Esophagus squamous epithelium (tissue), 5 donors: ENCODE measurements at regions not wholly inside any gene's neighbourhood (a gene's known extent, or its start where the extent isn't known, plus 50 kb on each side); places are given as distances from the start of the nearest gene placed in this dataset.
A peak's percentile ranks its signal among the peaks of the same experiment; 100 is the strongest.

Experiments used
- DNase-seq: peaks from one replicate; lab custom pipeline; 2025; lab: John Stamatoyannopoulos, UW
- H3K27ac ChIP-seq, 4 donors: fragments of 200-600 bp; sonication (generic); one replicate each; pipeline ENCODE4 v1.5.1; 2016 to 2019; ENCODE audit warnings: mild to moderate bottlenecking in 1 of 4
- H3K27me3 ChIP-seq, 4 donors: fragments of 200-600 bp; sonication (generic); 1 replicate in 3 of 4; 2 replicates in 1 of 4; pipeline versions ENCODE4 v1.5.1 to v1.6.0; 2017 to 2021; ENCODE audit warnings: antibody characterized with exemption in 1 of 4
- H3K36me3 ChIP-seq, 3 donors: fragments of 200-600 bp; sonication (generic); one replicate each; pipeline ENCODE4 v1.5.1; 2016 to 2019
- H3K4me1 ChIP-seq, 3 donors: fragments of 200-600 bp; sonication (generic); one replicate each; pipeline ENCODE4 v1.5.1; 2017 to 2019
- H3K4me3 ChIP-seq, 4 donors: fragments of 200-600 bp; sonication (generic); 1 replicate in 3 of 4; 2 replicates in 1 of 4; pipeline ENCODE4 v1.5.1; 2016 to 2019; ENCODE audit warnings: mild to moderate bottlenecking in 2 of 4, moderate library complexity in 1 of 4
- H3K9me3 ChIP-seq, 3 donors: fragments of 200-600 bp; sonication (generic); one replicate each; pipeline ENCODE4 v1.5.1; 2016 to 2019
- POLR2A ChIP-seq, 4 donors: fragments of 450-650 bp; IDR thresholded peaks; one replicate each; pipeline ENCODE4 v1.6.1; 2017; ENCODE audit warnings: antibody characterized with exemption in 4 of 4, mild to moderate bottlenecking in 4 of 4, moderate library complexity in 3 of 4
- WGBS, 2 donors: methylation state at CpG; one replicate each; pipeline ENCODE4 v1.1.5; 2018; 5-methylcytosine and 5-hydroxymethylcytosine counted together
- intact Hi-C: fragments of 100-400 bp; cut with DNase I; formaldehyde crosslinking; loops from one replicate; pipeline ENCODE4 v1.15.0; 2022
- TF ChIP-seq, protein P1 (sequence below), 6 experiments: fragments of 450-650 bp in 4 of 6; fragments of 200-600 bp in 2 of 6; sonication (generic) in 2 of 6; IDR thresholded peaks; one replicate each; pipeline ENCODE4 v1.5.1; 2016 to 2019; ENCODE audit warnings: antibody characterized with exemption in 6 of 6, mild to moderate bottlenecking in 4 of 6, moderate library complexity in 4 of 6
- donor health status: DM: yes; HTN: yes; CAD: no.

DNA sequence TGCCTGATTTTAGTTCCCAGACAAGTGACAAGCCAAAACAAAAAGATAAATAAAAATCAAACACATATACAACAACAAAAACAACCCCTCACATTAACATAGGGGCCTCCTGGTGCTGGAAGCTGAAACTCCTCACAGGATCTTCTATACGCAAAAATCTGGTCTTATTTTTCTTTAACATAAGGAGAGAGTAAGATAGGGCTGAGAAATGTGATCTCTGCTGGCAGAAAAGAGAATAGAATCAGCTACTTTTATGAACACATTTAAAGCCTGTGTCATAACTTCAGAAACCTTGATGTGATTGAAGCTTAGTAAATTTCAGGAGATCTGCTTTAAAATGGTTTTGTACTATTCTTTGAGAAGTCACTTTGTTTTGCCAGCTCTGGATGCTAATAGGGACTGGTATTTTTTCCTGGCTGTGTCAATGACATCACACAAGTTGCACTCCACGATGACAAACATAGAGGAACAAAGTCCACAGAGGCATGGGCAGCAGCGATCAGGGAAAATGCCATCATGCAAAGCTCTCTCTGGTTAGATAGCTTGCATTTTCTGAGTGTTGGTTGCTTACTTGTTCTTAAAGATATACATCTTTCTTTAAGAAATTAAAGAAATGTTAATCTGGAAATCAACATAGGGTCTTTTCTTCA lies 176.6 kb upstream of the SP4 start:
- no peaks in the 10 kb centered on the region for H3K4me1 ChIP-seq
- TF ChIP-seq, protein P1, sequence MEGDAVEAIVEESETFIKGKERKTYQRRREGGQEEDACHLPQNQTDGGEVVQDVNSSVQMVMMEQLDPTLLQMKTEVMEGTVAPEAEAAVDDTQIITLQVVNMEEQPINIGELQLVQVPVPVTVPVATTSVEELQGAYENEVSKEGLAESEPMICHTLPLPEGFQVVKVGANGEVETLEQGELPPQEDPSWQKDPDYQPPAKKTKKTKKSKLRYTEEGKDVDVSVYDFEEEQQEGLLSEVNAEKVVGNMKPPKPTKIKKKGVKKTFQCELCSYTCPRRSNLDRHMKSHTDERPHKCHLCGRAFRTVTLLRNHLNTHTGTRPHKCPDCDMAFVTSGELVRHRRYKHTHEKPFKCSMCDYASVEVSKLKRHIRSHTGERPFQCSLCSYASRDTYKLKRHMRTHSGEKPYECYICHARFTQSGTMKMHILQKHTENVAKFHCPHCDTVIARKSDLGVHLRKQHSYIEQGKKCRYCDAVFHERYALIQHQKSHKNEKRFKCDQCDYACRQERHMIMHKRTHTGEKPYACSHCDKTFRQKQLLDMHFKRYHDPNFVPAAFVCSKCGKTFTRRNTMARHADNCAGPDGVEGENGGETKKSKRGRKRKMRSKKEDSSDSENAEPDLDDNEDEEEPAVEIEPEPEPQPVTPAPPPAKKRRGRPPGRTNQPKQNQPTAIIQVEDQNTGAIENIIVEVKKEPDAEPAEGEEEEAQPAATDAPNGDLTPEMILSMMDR (IDR thresholded peaks at IDR 0.05), result no peak
- TF ChIP-seq POLR2A (IDR thresholded peaks at IDR 0.05), result no peak
- peaks cover 0 to 99% (median 8%) of the 10 kb centered on the region in 4 donors for H3K27me3 ChIP-seq
- H3K4me3 ChIP-seq, result no peak overlapping the region
- intact Hi-C loops, result loop anchor here (10.0 kb wide), 3 partner anchors 254 to 524 kb away; partner anchors contain the start of gene SP8
- no peak overlapping the region for H3K27ac ChIP-seq
- 27 to 39% methylated on average over 3 of the region's 3 CpGs for WGBS, 2 donors
- H3K9me3 ChIP-seq, result no peaks in the 10 kb centered on the region
- no peak for DNase-seq
- H3K36me3 ChIP-seq, result no peaks in the 10 kb centered on the region

DNA sequence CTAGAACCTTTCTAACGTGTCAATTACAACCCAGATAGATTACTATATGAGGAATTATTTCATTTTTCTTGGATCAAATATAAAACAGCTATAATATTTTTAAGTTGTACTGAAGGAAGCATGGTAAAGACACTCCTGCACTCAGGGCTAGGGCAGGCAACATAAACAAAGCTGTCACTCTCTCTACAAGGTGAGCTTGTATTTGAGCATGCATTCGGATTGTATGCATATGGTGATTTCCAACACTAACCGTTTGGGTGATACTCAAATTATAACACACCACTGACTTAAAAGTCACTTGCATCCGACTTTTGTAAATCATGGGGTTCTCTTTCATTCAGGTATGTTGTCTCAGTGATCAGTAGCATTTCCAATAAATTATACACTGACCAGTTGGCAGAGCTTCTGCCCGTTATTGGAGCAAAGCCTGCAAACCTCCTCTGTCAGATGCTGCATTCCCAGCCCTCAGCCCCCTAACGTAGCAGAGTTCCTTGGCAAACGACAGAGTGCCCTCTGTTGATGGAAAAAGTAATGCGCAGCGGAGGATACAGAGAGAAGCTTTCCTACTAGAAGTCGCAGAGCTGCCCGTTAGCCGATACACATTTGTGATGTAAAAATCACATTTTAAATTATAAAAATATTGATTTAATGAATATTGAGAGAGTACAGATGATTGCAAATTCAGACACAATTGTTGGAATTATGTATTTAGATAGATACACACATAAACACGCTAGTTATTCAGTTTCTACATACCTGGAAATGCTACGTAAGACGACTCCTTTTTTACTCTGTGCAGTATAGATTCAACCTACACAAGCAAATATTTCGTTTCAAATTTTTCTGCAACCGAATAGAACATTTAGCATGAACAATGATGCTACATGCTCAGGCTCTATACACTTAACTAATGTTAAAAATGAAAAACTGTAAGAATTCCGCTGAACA lies 173.9 kb upstream of the SP4 start:
- TF ChIP-seq, protein P1 (IDR thresholded peaks at IDR 0.05), result peak in 5 of 6 experiments; percentile 33 to 46 (median 36)
- TF ChIP-seq POLR2A (IDR thresholded peaks at IDR 0.05), result no peak
- Histone ChIP-seq H3K27ac (no peak overlapping the region), H3K4me3 (no peak overlapping the region), H3K4me1 (no peaks in the 10 kb centered on the region), H3K36me3 (no peaks in the 10 kb centered on the region), H3K27me3 (peaks cover 0 to 88% (median 8%) of the 10 kb centered on the region in 4 donors), H3K9me3 (no peaks in the 10 kb centered on the region)
- DNase-seq, result no peak
- intact Hi-C loops, result loop anchor here (10.0 kb wide), 3 partner anchors 251 to 521 kb away; partner anchors contain the start of gene SP8
- whole genome bisulfite sequencing, 2 donors, result 13 to 17% methylated on average over 17 to 18 of the region's 18 CpGs

- no peaks in the 10 kb centered on the region for H3K36me3 ChIP-seq
- no peak for DNase-seq
- WGBS, 2 donors, result 2 to 5% methylated on average over 3 of the region's 3 CpGs
- no peaks in the 10 kb centered on the region for H3K9me3 ChIP-seq
- peaks cover 0 to 75% (median 8%) of the 10 kb centered on the region in 4 donors for H3K27me3 ChIP-seq
- H3K27ac ChIP-seq, result no peak overlapping the region
- TF ChIP-seq, protein P1 (IDR thresholded peaks at IDR 0.05), result peak; percentile 19 to 52 (median 42)
- TF ChIP-seq POLR2A (IDR thresholded peaks at IDR 0.05), result no peak
- no peak overlapping the region for H3K4me3 ChIP-seq
- no peaks in the 10 kb centered on the region for H3K4me1 ChIP-seq
- intact Hi-C loops, result loop anchor here (10.0 kb wide), 3 partner anchors 248 to 518 kb away; partner anchors contain the start of gene SP8
These were observed 171.5 kb upstream of the SP4 start for GRCh38 chr7:21256310-21256877.

DNA sequence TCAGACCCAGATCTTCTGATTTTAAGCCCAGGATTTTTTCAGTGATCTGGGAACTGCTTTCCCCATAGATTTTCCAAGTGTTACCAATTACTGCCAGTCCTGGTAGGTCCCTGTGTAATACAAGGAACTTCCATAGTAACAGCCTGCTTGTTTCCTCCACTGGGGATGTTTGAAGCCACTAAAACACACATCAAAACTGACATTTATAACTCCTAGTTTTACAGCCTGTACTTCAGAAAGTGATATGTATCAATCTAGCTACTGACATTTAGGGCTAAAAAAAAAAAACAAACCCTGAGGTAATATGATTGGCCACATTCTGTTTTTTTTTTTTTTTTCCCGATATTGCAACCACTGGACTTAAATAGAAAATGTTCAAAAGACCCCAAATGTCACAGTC lies 166.9 kb upstream of the SP4 start:
- H3K9me3 ChIP-seq, result no peaks in the 10 kb centered on the region
- H3K36me3 ChIP-seq, result no peaks in the 10 kb centered on the region
- H3K4me1 ChIP-seq, result no peaks in the 10 kb centered on the region
- H3K4me3 ChIP-seq, result no peak overlapping the region
- no peak for DNase-seq
- TF ChIP-seq, protein P1 (IDR thresholded peaks at IDR 0.05), result no peak
- no peak for TF ChIP-seq POLR2A (IDR thresholded peaks at IDR 0.05)
- WGBS, 2 donors, result 48 to 64% methylated on average over 1 of the region's 1 CpG
- H3K27me3 ChIP-seq, result peaks cover 0 to 30% (median 0%) of the 10 kb centered on the region in 4 donors
- H3K27ac ChIP-seq, result no peak overlapping the region
- intact Hi-C loops, result no loop called here
